ENCODE measurements at regions not wholly inside any gene's neighbourhood (a gene's known extent, or its start where the extent isn't known, plus 50 kb on each side); places are given as distances from the start of the nearest gene placed in this dataset.
A peak's percentile ranks its signal among the peaks of the same experiment; 100 is the strongest.

GRCh38 chr1:79519084-79519760 lies 512.7 kb upstream of the ADGRL4 start:
- peak; percentile 9 for DNase-seq (ENCODE audit: low spot score)
- TF ChIP-seq, protein P1, sequence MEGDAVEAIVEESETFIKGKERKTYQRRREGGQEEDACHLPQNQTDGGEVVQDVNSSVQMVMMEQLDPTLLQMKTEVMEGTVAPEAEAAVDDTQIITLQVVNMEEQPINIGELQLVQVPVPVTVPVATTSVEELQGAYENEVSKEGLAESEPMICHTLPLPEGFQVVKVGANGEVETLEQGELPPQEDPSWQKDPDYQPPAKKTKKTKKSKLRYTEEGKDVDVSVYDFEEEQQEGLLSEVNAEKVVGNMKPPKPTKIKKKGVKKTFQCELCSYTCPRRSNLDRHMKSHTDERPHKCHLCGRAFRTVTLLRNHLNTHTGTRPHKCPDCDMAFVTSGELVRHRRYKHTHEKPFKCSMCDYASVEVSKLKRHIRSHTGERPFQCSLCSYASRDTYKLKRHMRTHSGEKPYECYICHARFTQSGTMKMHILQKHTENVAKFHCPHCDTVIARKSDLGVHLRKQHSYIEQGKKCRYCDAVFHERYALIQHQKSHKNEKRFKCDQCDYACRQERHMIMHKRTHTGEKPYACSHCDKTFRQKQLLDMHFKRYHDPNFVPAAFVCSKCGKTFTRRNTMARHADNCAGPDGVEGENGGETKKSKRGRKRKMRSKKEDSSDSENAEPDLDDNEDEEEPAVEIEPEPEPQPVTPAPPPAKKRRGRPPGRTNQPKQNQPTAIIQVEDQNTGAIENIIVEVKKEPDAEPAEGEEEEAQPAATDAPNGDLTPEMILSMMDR (IDR thresholded peaks at IDR 0.05; ENCODE audit: extremely low read depth, insufficient read depth, missing control alignments) = no peak
- in situ Hi-C loops (cut with MboI; ENCODE audit: low pct_unique_long_range_greater_than_20kb, low sequenced_read_pairs, unreplicated experiment) = no loop called here

DNA sequence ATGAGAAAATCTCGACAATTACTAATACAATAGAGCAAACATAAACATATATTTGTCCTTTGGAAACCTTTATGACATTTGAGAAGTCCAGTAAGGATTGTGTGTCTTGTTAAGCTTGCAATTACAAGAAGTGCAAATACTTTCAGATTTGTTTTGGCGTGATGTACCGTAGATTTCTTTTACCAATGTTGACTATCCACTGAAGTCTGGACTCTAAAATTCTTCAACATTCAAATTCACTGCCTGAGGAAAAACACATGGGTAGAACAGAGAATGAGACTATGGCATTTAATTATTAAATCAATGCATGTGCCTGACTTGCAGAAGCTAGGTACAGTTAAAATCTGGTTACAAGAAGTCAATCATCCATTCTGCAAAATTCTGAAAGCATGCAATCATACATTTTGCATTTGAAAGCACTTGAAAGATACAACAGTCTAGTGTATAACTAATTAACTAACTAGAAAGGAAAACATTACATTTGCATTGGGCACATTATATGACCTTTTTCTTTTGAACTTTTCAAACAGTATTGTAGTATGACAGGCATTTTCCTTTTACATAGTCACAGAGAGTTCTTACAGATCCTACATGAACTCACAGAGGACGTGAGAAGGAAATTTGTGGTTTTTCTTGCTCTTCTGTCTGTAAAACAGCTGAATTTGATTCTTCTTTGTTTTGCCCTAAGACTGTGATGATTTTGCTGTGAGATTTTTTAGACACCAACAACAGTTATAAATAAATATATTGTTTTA lies 511.1 kb upstream of the ADGRL4 start:
- TF ChIP-seq, protein P1 (IDR thresholded peaks at IDR 0.05; ENCODE audit: extremely low read depth, insufficient read depth, missing control alignments) = no peak
- in situ Hi-C loops (cut with MboI; ENCODE audit: low pct_unique_long_range_greater_than_20kb, low sequenced_read_pairs, unreplicated experiment) = no loop called here
- no peak for DNase-seq (ENCODE audit: low spot score)

DNA sequence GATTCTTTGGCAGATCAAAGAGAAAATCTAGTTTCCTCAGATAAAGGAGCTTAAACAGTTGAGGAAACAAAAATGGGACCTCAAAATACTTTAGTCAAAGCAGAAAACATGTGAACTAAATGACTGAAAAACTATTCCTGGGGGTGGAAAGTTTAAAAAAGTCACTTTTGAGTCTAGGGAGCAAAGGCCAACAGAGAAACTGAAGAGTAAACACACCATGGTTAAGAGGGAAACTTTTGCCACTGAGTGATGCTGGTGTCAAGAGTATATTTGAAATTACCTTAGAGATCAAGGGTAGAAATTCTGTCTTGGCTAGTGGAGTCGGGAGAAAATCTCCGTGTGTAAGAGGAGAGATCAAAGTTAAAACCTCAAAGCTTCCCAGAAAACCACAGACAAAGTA lies 501.2 kb upstream of the ADGRL4 start:
- no peak for DNase-seq (ENCODE audit: low spot score)
- in situ Hi-C loops (cut with MboI; ENCODE audit: low pct_unique_long_range_greater_than_20kb, low sequenced_read_pairs, unreplicated experiment) = no loop called here
- TF ChIP-seq, protein P1 (IDR thresholded peaks at IDR 0.05; ENCODE audit: extremely low read depth, insufficient read depth, missing control alignments) = no peak

GRCh38 chr1:79501153-79501552 lies 494.6 kb upstream of the ADGRL4 start:
- no peak for DNase-seq (ENCODE audit: low spot score)
- TF ChIP-seq, protein P1 (IDR thresholded peaks at IDR 0.05; ENCODE audit: extremely low read depth, insufficient read depth, missing control alignments) = no peak
- in situ Hi-C loops (cut with MboI; ENCODE audit: low pct_unique_long_range_greater_than_20kb, low sequenced_read_pairs, unreplicated experiment) = no loop called here

DNA sequence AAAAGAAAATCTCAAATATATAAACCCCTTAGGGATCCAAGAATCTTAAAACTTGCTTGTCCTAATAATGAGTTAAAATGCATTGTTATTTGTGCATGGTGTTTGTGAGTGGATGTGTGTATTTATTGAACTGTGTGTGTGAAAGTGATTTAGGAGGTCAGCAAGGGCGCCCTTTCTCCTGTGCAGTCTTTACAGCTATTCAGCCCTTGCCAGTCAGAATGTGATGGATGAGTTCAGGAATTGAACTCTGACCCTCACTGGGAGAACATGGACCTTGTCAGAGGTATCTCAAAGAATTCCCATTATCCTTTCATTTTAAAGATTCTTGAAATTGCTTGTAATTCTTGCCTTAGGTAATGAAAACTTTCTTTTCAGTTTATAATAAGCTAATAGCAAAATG lies 493.0 kb upstream of the ADGRL4 start:
- in situ Hi-C loops (cut with MboI; ENCODE audit: low pct_unique_long_range_greater_than_20kb, low sequenced_read_pairs, unreplicated experiment) = no loop called here
- TF ChIP-seq, protein P1 (IDR thresholded peaks at IDR 0.05; ENCODE audit: extremely low read depth, insufficient read depth, missing control alignments) = no peak
- DNase-seq (ENCODE audit: low spot score) = no peak

- TF ChIP-seq, protein P1 (IDR thresholded peaks at IDR 0.05; ENCODE audit: extremely low read depth, insufficient read depth, missing control alignments) = peak; percentile 86
- DNase-seq (ENCODE audit: low spot score) = peak; percentile 30
- in situ Hi-C loops (cut with MboI; ENCODE audit: low pct_unique_long_range_greater_than_20kb, low sequenced_read_pairs, unreplicated experiment) = no loop called here
Measured at GRCh38 chr1:79497193-79497773, 490.8 kb upstream of the ADGRL4 start.

Measured in GM13977 (cell line).